ENCODE measurements at regions not wholly inside any gene's neighbourhood (a gene's known extent, or its start where the extent isn't known, plus 50 kb on each side); places are given as distances from the start of the nearest gene placed in this dataset.

DNA sequence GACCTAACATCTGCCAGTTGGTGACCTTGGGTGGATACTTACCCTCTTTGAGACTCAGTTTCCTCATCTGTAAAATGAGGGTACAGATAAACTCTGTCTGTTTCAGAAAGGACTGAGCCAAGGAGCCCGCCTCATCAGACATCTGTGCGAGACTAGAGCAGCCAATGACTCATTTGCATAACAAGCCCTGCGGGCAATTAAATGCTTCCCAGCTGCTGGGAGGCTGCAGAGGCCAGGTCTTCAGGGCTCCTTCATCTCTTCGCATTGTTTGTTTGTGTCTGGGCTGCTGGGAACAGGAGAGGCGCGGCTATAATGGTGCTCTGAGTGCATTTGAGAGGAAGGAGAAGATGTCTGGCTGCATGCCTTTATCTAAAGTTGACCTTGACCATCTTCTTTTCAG lies 85.0 kb downstream of the ADRA2C start:
- peaks cover 0 to 8% of the 10 kb centered on the region in 2 experiments; a peak in 1 of 4 replicates for H3K4me1 ChIP-seq (ENCODE audit: control insufficient read depth in 1 of 2, insufficient read depth in 2 of 2, low read depth in 1 of 2, low read length in 1 of 2)
- no peak overlapping the region for H3K4me2 ChIP-seq
- H4K20me1 ChIP-seq (ENCODE audit: insufficient read depth): no peaks in the 10 kb centered on the region
- no peak overlapping the region for H3K4me3 ChIP-seq (ENCODE audit: low read depth in 2 of 2, low read length in 1 of 2)
- TF ChIP-seq GABPA (IDR thresholded peaks at IDR 0.05; ENCODE audit: low read depth): no peak
- no peak for TF ChIP-seq IRF3 (IDR thresholded peaks at IDR 0.05; ENCODE audit: low read depth, low read length)
- H3K9me3 ChIP-seq: no peaks in the 10 kb centered on the region
- DNase-seq: no peak
- no peaks in the 10 kb centered on the region for H3K9me2 ChIP-seq
- POLR2A ChIA-PET: no interaction called here
- no peak overlapping the region for H3K9ac ChIP-seq
- no peak overlapping the region for H2AFZ ChIP-seq (ENCODE audit: low read depth)
- H3K27me3 ChIP-seq (ENCODE audit: insufficient read depth): no peaks in the 10 kb centered on the region
- no peaks in the 10 kb centered on the region for H3K79me2 ChIP-seq (ENCODE audit: insufficient read depth)
- no peak overlapping the region for H3K27ac ChIP-seq (ENCODE audit: low read depth in 2 of 2, low read length in 1 of 2)
- CTCF ChIA-PET: interaction anchor here (1.5 to 1.8 kb wide), 2 partner anchors 29 to 86 kb away, joined by 5 to 9 read pairs; partner anchors contain the start of gene ADRA2C
- 37% methylated on average over 6 of the region's 6 CpGs for WGBS (ENCODE audit: low lambda C conversion rate)
- H3F3A ChIP-seq (replicated peaks; ENCODE audit: insufficient read depth): no peaks in the 10 kb centered on the region
- no peaks in the 10 kb centered on the region for H3K36me3 ChIP-seq (replicated peaks in 1 of 2; ENCODE audit: control insufficient read depth in 1 of 2, insufficient read depth in 2 of 2, low read length in 1 of 2)

GRCh38 chr4:3851881-3852280 lies 85.7 kb downstream of the ADRA2C start:
- no peak for TF ChIP-seq REST (IDR thresholded peaks at IDR 0.05; ENCODE audit: low read depth, low read length)
- TF ChIP-seq TAF1 (IDR thresholded peaks at IDR 0.05; ENCODE audit: borderline replicate concordance, low read depth, low read length): no peak
- no peak for TF ChIP-seq SMC3 (IDR thresholded peaks at IDR 0.05; ENCODE audit: low read depth, low read length)
- TF ChIP-seq MEF2A (IDR thresholded peaks at IDR 0.05; ENCODE audit: borderline replicate concordance, low read depth): no peak
- TF ChIP-seq EZH2phosphoT487 (IDR thresholded peaks at IDR 0.05; ENCODE audit: borderline replicate concordance, low read depth): no peak
- TF ChIP-seq, protein P1, sequence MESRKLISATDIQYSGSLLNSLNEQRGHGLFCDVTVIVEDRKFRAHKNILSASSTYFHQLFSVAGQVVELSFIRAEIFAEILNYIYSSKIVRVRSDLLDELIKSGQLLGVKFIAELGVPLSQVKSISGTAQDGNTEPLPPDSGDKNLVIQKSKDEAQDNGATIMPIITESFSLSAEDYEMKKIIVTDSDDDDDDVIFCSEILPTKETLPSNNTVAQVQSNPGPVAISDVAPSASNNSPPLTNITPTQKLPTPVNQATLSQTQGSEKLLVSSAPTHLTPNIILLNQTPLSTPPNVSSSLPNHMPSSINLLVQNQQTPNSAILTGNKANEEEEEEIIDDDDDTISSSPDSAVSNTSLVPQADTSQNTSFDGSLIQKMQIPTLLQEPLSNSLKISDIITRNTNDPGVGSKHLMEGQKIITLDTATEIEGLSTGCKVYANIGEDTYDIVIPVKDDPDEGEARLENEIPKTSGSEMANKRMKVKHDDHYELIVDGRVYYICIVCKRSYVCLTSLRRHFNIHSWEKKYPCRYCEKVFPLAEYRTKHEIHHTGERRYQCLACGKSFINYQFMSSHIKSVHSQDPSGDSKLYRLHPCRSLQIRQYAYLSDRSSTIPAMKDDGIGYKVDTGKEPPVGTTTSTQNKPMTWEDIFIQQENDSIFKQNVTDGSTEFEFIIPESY (IDR thresholded peaks at IDR 0.05; ENCODE audit: borderline replicate concordance, low read depth): no peak
- Histone ChIP-seq H3K9me2 (no peaks in the 10 kb centered on the region), H3F3A (replicated peaks; ENCODE audit: insufficient read depth) (no peaks in the 10 kb centered on the region), H3K27me3 (ENCODE audit: insufficient read depth) (no peaks in the 10 kb centered on the region), H3K27ac (ENCODE audit: low read depth in 2 of 2, low read length in 1 of 2) (no peak overlapping the region; a peak in 1 of 4 replicates), H2AFZ (ENCODE audit: low read depth) (no peak overlapping the region), H3K79me2 (ENCODE audit: insufficient read depth) (no peaks in the 10 kb centered on the region), H3K4me2 (no peak overlapping the region), H4K20me1 (ENCODE audit: insufficient read depth) (no peaks in the 10 kb centered on the region), H3K4me3 (ENCODE audit: low read depth in 2 of 2, low read length in 1 of 2) (no peak overlapping the region), H3K4me1 (ENCODE audit: control insufficient read depth in 1 of 2, insufficient read depth in 2 of 2, low read depth in 1 of 2, low read length in 1 of 2) (peaks cover 0 to 8% of the 10 kb centered on the region in 2 experiments; a peak in 1 of 4 replicates), H3K36me3 (replicated peaks in 1 of 2; ENCODE audit: control insufficient read depth in 1 of 2, insufficient read depth in 2 of 2, low read length in 1 of 2) (no peaks in the 10 kb centered on the region), H3K9ac (no peak overlapping the region), H3K9me3 (no peaks in the 10 kb centered on the region)
- CTCF ChIA-PET: interaction anchor here (1.5 to 1.8 kb wide), 2 partner anchors 29 to 86 kb away, joined by 5 to 9 read pairs; partner anchors contain the start of gene ADRA2C
- no peak for DNase-seq
- POLR2A ChIA-PET: no interaction called here
- WGBS (ENCODE audit: low lambda C conversion rate): 14% methylated on average over 9 of the region's 10 CpGs
